NCI-H1105 treated with DMSO at 0.1 percent for 48 hours (cell line): ENCODE measurements at regions not wholly inside any gene's neighbourhood (a gene's known extent, or its start where the extent isn't known, plus 50 kb on each side); places are given as distances from the start of the nearest gene placed in this dataset.

Experiments
- DNase-seq: peaks from one replicate; lab custom pipeline; 2025; lab: John Stamatoyannopoulos, UW

DNA sequence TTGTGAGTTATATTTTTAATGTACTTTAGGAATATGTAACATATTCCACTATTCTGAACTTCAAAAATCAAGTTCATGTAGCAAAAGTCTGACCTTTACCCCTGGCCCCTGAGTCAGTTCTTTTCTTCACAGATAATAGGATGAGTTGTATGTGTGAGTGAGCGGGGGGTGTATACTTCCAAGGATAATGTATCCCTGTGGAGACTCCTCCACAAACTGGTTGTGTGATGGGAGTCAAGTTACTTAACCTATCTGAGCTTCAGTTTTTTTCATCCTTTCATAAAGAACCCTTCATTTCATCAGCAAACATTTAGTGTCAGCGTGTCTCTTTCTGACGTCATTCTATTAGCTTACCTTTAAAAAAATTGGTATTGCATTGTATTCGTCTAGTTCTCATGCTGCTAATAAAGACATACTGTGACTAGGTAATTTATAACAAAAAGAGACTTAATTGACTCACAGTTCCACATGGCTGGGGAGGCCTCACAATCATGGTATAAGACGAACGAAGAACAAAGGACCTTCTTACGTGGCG is 288.1 kb upstream of the GPC6 start:
- no peak for DNase-seq

- no peak for DNase-seq
Measured at GRCh38 chr13:92941167-92941566, 285.4 kb upstream of the GPC6 start.

GRCh38 chr13:92947770-92948434 is 278.7 kb upstream of the GPC6 start:
- no peak for DNase-seq

- no peak for DNase-seq
Measured at GRCh38 chr13:92950771-92951170, 275.8 kb upstream of the GPC6 start.

GRCh38 chr13:92951273-92951890 is 275.2 kb upstream of the GPC6 start:
- DNase-seq: no peak

DNA sequence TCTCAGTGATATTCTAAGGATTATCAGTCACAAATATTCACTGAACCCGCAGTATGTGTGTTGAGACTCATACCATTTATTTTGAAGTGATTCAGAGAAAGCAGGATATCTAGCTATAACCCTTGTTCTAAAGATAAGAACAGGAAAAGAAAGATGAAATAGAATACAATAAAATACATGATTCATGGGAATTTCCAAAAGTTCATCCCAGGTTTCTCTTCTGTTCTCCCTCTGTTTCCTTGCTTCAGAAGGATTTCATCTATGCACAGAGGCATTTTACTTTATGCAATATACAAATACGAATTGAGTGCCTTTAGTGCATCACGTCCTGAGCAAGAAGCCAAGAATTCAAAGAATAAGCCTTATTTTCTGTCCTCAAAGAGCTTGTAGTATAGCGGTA is 274.4 kb upstream of the GPC6 start:
- DNase-seq: no peak

DNA sequence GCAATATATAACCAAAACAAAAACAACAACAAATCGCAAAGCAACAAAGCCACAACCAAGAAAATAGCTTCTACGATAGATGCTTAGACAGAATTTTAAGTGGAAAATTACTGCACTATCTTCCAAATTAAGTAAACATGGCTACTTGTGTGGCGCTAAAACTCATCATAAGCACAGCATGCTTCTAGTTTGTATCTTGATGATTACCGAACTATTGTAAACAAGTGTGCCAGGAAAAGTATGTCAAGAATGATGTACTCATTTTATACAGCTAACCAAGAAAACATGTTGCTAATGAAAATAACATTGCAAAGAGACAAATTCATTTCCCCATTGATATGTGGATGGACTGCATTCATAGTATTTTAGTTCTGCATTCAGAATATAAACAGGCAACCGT is 271.9 kb upstream of the GPC6 start:
- no peak for DNase-seq

GRCh38 chr13:92959790-92960189 is 266.8 kb upstream of the GPC6 start:
- no peak for DNase-seq

DNA sequence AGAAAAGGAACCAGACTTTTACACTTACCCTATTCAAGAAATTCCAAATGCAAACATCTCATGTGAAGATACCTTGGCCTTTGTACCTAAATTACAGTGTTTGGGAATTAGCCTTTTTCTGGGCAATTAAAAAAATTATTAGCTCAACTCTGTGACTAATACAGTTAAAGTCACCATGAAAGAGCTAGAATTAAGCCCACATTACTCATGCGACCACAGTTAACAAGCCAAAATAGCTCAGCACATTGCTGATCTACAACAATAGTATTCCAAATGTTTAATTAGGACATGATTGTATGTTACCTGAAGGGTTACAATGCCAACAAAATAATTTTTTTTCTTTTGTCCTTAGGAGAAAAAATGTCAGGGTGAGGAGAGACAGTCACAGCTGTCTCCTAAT is 263.6 kb upstream of the GPC6 start:
- DNase-seq: no peak

GRCh38 chr13:92966341-92966740 is 260.3 kb upstream of the GPC6 start:
- no peak for DNase-seq

DNA sequence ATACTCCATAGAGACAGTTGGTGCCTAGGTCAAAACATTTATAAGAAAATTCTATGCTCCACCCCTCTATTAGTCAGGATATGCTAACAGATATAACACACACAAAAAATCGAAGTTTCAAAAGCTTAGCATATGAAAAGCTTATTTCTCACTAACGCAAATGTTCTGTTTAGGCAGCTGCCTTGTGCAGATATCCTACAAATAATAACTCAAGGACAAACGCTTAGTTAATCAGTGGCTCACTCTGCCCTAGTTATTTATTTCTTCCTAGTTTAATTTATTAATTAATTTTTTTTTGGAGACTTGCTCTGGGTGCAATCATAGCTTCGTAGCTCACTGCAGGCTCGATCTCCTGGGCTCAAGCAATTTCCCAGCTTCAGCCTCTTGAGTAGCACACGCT is 259.7 kb upstream of the GPC6 start:
- no peak for DNase-seq

DNA sequence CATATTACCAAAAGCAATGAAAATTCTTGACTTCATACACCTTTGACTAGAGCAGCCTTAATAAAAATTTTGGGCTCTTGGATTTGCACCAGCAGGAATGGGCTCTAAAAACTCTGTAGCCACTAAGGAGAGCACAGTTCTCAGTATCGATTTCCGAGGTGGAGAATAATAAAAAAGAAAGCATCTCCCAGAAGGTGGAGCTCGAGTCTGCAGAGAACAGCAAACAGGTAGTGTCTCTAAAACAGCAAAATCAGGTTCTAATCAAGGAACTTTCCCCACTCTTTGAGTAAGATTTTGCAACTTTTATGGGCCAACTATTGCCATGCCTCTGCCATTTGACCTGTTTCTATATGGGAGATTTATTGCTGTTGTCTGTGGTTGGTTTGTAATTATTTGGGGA is 258.7 kb upstream of the GPC6 start:
- DNase-seq: no peak

DNA sequence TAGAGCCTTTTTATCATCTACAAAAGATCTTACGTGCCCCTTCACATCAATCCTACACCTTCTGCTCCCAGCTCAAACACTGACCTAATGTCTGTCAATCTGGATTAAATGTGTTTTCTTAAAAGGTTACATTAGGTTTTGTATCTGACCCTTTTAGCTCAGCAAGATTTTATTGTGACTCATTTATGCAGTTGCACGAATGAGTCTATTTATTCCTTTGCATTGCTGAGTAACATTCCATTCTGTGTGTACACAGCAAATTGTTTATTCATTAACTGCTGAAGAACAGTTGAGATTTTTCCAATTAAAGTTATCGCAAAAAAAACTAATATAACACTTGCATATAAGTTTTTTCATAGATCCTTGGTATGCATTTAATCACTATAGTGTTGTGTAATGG is 253.9 kb upstream of the GPC6 start:
- no peak for DNase-seq

- no peak for DNase-seq
Measured at GRCh38 chr13:92974905-92975429, 251.6 kb upstream of the GPC6 start.

DNA sequence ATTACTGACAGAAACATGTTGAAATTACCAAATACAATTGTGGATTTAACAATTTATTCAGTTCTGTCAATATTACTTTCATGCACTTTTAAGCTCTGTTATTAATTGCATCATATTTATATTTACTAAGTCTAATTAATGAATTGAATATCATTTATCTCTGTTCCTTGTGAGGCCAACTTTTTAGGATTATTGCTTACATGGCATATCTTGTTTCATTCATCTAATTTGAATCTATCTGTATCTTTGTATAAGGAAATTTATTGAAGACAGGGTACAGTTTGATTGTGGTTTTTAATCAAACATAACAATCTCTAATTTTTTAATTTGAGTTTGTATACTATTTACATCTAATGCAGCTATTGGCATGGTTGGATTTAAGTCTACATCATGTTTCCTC is 249.9 kb upstream of the GPC6 start:
- DNase-seq: no peak

DNA sequence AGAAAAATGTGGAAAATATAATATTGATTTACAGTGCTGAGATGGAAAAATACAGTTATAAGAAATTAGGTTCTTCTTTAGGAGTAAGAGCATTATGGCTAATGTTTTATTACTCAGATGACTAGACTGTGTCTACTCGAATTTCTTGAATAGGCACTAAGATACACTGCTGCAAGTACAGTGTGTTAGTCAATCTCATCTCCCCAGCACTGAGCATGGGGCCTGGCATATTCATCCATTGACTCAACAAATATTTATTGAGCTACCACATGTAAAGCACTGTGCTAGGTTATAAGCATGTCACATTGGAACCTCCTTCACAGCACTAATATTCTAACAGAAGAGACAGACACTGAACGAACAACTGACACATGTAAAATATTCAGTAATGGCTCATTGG is 242.5 kb upstream of the GPC6 start:
- DNase-seq: no peak

- DNase-seq: no peak
Measured at GRCh38 chr13:92989301-92989700, 237.3 kb upstream of the GPC6 start.

- DNase-seq: no peak
Measured at GRCh38 chr13:92991692-92992091, 234.9 kb upstream of the GPC6 start.

- DNase-seq: no peak
Measured at GRCh38 chr13:92994056-92994455, 232.6 kb upstream of the GPC6 start.

DNA sequence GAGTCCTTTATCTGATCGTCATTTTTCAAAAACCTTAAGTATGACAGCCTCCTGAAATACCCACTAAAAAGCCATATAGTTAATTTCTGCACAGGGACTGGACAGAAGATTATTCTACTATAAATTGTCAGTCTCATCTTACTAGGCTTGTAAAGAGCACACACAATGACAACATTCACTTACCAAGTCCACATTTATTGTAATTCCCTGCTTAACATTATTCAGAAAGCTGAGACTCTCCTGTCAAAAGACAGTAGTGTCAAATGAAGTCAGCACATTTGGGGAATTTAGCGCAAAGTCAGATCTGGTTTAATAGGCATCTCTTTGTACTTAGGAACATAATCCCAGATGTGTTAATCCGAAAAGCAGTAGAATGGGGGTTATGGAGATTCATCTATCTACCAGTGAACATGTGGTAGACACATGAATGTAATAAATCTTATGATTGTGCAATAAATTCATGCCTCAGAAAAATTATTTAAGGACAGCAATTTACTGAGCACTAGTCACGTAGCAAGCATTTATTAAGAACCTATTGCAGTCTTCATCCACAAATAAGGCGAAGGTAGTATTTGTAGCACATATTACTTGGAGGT is 224.6 kb upstream of the GPC6 start:
- DNase-seq: no peak

DNA sequence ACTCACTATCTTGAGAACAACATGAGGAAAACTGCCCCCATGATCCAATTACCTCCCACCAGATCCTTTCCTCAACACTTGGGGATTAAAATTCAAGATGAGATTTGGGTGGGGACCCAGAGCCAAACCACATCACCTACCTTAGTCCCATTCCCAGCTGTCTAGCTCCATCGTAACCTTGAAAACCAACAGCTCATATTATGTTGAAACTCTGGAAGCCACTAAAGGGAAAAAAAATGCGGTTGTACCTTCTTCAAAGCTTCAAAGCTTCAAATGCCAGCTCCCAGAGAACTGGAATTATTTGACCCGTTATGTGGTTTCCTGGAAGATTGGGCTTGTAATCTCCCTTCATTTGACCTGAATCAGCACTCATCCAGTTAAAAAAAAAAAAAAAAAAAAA is 223.1 kb upstream of the GPC6 start:
- no peak for DNase-seq

DNA sequence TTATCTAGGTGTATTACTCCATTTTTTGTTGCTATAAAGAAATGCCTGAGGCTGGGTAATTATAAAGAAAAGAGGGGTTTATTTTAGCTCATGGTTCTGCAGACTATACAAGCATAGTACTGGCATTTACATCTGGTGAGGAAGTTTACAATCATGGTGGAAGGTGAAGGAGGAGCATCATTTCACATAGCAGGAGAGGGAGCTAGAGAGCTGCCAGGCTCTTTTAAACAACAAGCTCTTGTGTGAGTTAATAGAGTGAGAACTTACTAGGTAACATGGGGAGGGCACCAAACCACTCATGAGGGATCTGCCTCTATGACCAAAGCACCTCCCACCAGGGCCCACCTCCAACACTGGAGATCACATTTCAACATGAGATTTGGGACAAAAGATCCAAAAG is 221.7 kb upstream of the GPC6 start:
- no peak for DNase-seq

- no peak for DNase-seq
Measured at GRCh38 chr13:93007928-93008327, 218.7 kb upstream of the GPC6 start.
